GM12878 (cell line): ENCODE measurements at regions not wholly inside any gene's neighbourhood (a gene's known extent, or its start where the extent isn't known, plus 50 kb on each side); places are given as distances from the start of the nearest gene placed in this dataset.

Source experiments
- ATAC-seq: fragments of 200-7000 bp; cut with Tn5 transposase; 3 replicates; pipeline ENCODE4 v1.9.1; 2020; ENCODE audit warnings: mild to moderate bottlenecking, moderate library complexity
- BruUV-seq: library from RNA; stranded (reverse); fragments of 400-500 nt; replicated peaks from 2 replicates; lab custom pipeline; 2021; lab: Mats Ljungman, UMichigan
- CTCF ChIA-PET: fragments of 300-600 bp; sonication (Branson Sonifier 250); formaldehyde crosslinking; extraction: SDS; loops from one replicate; lab custom pipeline; 2021; ENCODE audit warnings: inconsistent platforms; lab: Yijun Ruan, JAX
- POLR2A ChIA-PET: fragments of 350-600 bp; formaldehyde crosslinking; extraction: SDS; loops from one replicate; lab custom pipeline; 2021; ENCODE audit warnings: inconsistent platforms; lab: Charles Lee
- RAD21 ChIA-PET: fragments of 300-600 bp; sonication (Branson Sonifier 250); formaldehyde crosslinking; loops from one replicate; lab custom pipeline; 2023; ENCODE audit warnings: antibody characterized with exemption; ENCODE audit not compliant: unreplicated experiment; lab: Charles Lee
- SMC1A ChIA-PET: fragments of 300-600 bp; sonication (Branson Sonifier 250); formaldehyde crosslinking; loops from one replicate; lab custom pipeline; 2023; ENCODE audit not compliant: unreplicated experiment, uncharacterized antibody; lab: Charles Lee
- DNase-seq: peaks from one replicate; pipeline ENCODE4 v3.0.0-alpha.2; 2011; ENCODE audit warnings: low read depth, low spot score
- FAIRE-seq: peaks from 3 replicates; lab custom pipeline; 2011; peaks lifted over from hg19 to GRCh38; lab: Jason Lieb, UNC
- H2AFZ ChIP-seq: 2 replicates; pipeline ENCODE4 v1.6.0; 2011; ENCODE audit warnings: low read depth, low read length, control low read depth; ENCODE audit not compliant: control insufficient read depth
- H3K27ac ChIP-seq: 2 replicates; pipeline ENCODE4 v1.5.1; 2011; ENCODE audit warnings: control low read depth; ENCODE audit not compliant: control insufficient read depth, insufficient read depth
- H3K27me3 ChIP-seq, 2 experiments: replicated peaks in 1 of 2; 2 replicates each; pipeline versions ENCODE4 v1.6.0 to v1.6.1; 2011; ENCODE audit warnings: low read length in 1 of 2; ENCODE audit not compliant: control insufficient read depth in 2 of 2, insufficient read depth in 2 of 2
- H3K36me3 ChIP-seq, 2 experiments: 2 replicates each; pipeline ENCODE4 v1.5.1; 2011; ENCODE audit warnings: low read length in 1 of 2; ENCODE audit not compliant: control insufficient read depth in 2 of 2, insufficient read depth in 2 of 2
- H3K4me1 ChIP-seq: 2 replicates; pipeline ENCODE4 v1.6.1; 2011; ENCODE audit warnings: mild to moderate bottlenecking, low read length, moderate library complexity, mixed read lengths; ENCODE audit not compliant: control insufficient read depth, insufficient read depth
- H3K4me2 ChIP-seq: 2 replicates; pipeline ENCODE4 v1.6.0; 2011; ENCODE audit warnings: control low read depth; ENCODE audit not compliant: control insufficient read depth, insufficient read depth
- H3K4me3 ChIP-seq: fragments of 200-600 bp; sonication (generic); 2 replicates; pipeline ENCODE4 v1.5.1; 2016
- H3K79me2 ChIP-seq: 2 replicates; pipeline ENCODE4 v1.6.0; 2011; ENCODE audit warnings: low read length; ENCODE audit not compliant: control insufficient read depth, insufficient read depth
- H3K9ac ChIP-seq: 2 replicates; pipeline ENCODE4 v1.8.0; 2011; ENCODE audit warnings: low read length, control low read depth, mixed read lengths; ENCODE audit not compliant: control insufficient read depth, insufficient read depth
- H3K9me3 ChIP-seq: replicated peaks from 3 replicates; pipeline ENCODE4 v1.5.1; 2011; ENCODE audit warnings: mild to moderate bottlenecking, low read length; ENCODE audit not compliant: control insufficient read depth, insufficient read depth
- H4K20me1 ChIP-seq: 2 replicates; pipeline ENCODE4 v1.6.0; 2011; ENCODE audit not compliant: control insufficient read depth, insufficient read depth
- CREM ChIP-seq: IDR thresholded peaks from 2 replicates; pipeline ENCODE4 v1.6.1; 2014; ENCODE audit warnings: antibody characterized with exemption, low read depth
- KAT2A ChIP-seq: conservative IDR thresholded peaks from 2 replicates; pipeline ENCODE4 v1.6.1; 2011; ENCODE audit warnings: low read depth, low read length; ENCODE audit not compliant: control insufficient read depth
- MEF2B ChIP-seq: fragments of 450-650 bp; IDR thresholded peaks from 2 replicates; pipeline ENCODE4 v1.6.1; 2018; ENCODE audit warnings: mild to moderate bottlenecking, moderate library complexity; ENCODE audit not compliant: partially characterized antibody, poor library complexity, severe bottlenecking
- NFYB ChIP-seq: IDR thresholded peaks from 2 replicates; pipeline ENCODE4 v1.6.1; 2011; ENCODE audit warnings: low read depth, mild to moderate bottlenecking, low read length, improper control_type of control experiment, moderate library complexity; ENCODE audit not compliant: insufficient read depth
- NR2C2 ChIP-seq: IDR thresholded peaks from 2 replicates; pipeline ENCODE4 v1.6.1; 2011; ENCODE audit warnings: borderline replicate concordance, low read depth; ENCODE audit not compliant: control insufficient read depth, insufficient read length
- NRF1 ChIP-seq: conservative IDR thresholded peaks from 2 replicates; pipeline ENCODE4 v1.6.1; 2011; ENCODE audit warnings: mild to moderate bottlenecking, low read depth, low read length, improper control_type of control experiment
- POU2F2 ChIP-seq: IDR thresholded peaks from 3 replicates; pipeline ENCODE4 v1.6.1; 2011; ENCODE audit warnings: low read depth, mild to moderate bottlenecking, low read length, borderline replicate concordance
- SRF ChIP-seq, 2 experiments: IDR thresholded peaks; 2 replicates each; pipeline ENCODE4 v1.6.1; 2011; ENCODE audit warnings: low read depth in 2 of 2, low read length in 2 of 2, mild to moderate bottlenecking in 1 of 2, moderate library complexity in 1 of 2
- STAT1 ChIP-seq: fragments of 450-650 bp; conservative IDR thresholded peaks from 2 replicates; pipeline ENCODE4 v1.6.1; 2014; ENCODE audit warnings: antibody characterized with exemption, mild to moderate bottlenecking
- YY1 ChIP-seq: IDR thresholded peaks from 2 replicates; pipeline ENCODE4 v1.6.1; 2011; ENCODE audit warnings: low read depth, mild to moderate bottlenecking, low read length
- ZBED1 ChIP-seq: IDR thresholded peaks from 2 replicates; pipeline ENCODE4 v1.6.1; 2016; ENCODE audit warnings: borderline replicate concordance
- WGBS: methylation state at CpG from one replicate; pipeline ENCODE4 v1.1.6; 2016; ENCODE audit warnings: low lambda C conversion rate; ENCODE audit not compliant: insufficient replicate concordance, insufficient coverage; ENCODE audit errors: missing lambda C conversion rate; 5-methylcytosine and 5-hydroxymethylcytosine counted together
- in situ Hi-C: fragments of 300-500 bp; cut with MboI; formaldehyde crosslinking; loops from 9 replicates; pipeline ENCODE4 v1.14.3; 2018; ENCODE audit warnings: mixed read lengths
- intact Hi-C: fragments of 100-400 bp; cut with micrococcal nuclease; formaldehyde crosslinking; loops from one replicate; pipeline ENCODE4 v1.14.2; 2022; ENCODE audit not compliant: unreplicated experiment
- TF ChIP-seq, protein P1 (sequence below): fragments of 450-650 bp; conservative IDR thresholded peaks from 2 replicates; pipeline ENCODE4 v1.6.1; 2017; ENCODE audit warnings: mild to moderate bottlenecking, moderate library complexity
- TF ChIP-seq, protein P2 (sequence below): fragments of 450-650 bp; IDR thresholded peaks from 2 replicates; pipeline ENCODE4 v1.6.1; 2017; ENCODE audit warnings: borderline replicate concordance

DNA sequence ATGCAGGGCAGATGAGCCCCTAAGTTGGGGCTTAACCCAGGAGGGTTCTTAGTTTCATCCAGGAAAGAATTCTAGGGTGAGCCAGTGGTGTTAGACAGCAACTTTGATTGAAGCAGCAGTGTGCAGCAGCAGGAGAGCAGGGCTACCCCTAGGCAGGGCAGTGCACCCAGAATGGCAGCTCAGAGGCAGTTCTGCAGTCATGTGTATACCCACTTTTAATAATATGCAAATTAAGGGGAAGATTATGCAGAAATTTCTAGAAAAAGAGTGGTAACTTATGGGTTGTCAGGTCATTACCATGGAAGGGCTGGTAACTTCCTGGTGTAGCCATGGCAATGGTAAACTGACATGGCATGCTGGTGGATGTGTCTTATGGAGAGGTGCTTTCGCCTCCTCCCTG, 297.5 kb downstream of the PCNX1 start:
- no peak for ATAC-seq
- BruUV-seq: no TSS peak
- intact Hi-C loops: no loop called here
- in situ Hi-C loops: no loop called here
- Histone ChIP-seq H3K9ac (no peak overlapping the region), H3K27ac (no peak overlapping the region), H3K4me2 (no peak overlapping the region), H2AFZ (no peak overlapping the region), H3K79me2 (no peaks in the 10 kb centered on the region), H3K27me3 (no peaks in the 10 kb centered on the region), H4K20me1 (no peaks in the 10 kb centered on the region), H3K36me3 (no peaks in the 10 kb centered on the region), H3K4me3 (no peak overlapping the region), H3K9me3 (no peaks in the 10 kb centered on the region; the same call in 1 of the 3 replicates), H3K4me1 (no peaks in the 10 kb centered on the region)
- SMC1A ChIA-PET: no interaction called here
- RAD21 ChIA-PET: no interaction called here
- WGBS: 75% methylated on average over 1 of the region's 1 CpG
- CTCF ChIA-PET: no interaction called here
- no peak for TF ChIP-seq ZBED1
- no peak for TF ChIP-seq MEF2B
- TF ChIP-seq, protein P1, sequence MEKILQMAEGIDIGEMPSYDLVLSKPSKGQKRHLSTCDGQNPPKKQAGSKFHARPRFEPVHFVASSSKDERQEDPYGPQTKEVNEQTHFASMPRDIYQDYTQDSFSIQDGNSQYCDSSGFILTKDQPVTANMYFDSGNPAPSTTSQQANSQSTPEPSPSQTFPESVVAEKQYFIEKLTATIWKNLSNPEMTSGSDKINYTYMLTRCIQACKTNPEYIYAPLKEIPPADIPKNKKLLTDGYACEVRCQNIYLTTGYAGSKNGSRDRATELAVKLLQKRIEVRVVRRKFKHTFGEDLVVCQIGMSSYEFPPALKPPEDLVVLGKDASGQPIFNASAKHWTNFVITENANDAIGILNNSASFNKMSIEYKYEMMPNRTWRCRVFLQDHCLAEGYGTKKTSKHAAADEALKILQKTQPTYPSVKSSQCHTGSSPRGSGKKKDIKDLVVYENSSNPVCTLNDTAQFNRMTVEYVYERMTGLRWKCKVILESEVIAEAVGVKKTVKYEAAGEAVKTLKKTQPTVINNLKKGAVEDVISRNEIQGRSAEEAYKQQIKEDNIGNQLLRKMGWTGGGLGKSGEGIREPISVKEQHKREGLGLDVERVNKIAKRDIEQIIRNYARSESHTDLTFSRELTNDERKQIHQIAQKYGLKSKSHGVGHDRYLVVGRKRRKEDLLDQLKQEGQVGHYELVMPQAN: no peak
- no peak for TF ChIP-seq KAT2A
- TF ChIP-seq YY1: no peak
- no peak for DNase-seq
- POLR2A ChIA-PET: no interaction called here
- no peak for FAIRE-seq

DNA sequence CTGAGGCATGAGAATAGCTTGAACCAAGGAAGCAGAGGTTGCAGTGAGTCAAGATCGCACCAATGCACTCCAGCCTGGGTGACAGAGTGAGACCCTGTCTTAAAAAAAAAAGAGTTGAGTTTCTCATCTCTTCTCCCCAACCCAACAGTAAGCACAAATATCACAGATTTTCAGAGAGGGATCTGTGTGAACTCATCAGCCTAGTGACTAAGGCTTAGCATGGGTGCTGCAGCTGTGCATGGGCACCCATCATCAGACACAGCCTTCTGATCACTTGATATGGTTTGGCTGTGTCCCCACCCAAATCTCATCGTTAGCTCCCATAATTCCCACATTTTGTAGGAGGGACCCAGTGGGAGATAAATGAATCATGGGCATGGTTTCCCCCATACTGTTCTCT, 298.9 kb downstream of the PCNX1 start:
- no peak overlapping the region for H3K9ac ChIP-seq
- BruUV-seq: no TSS peak
- CTCF ChIA-PET: interaction anchor here (0.8 kb wide), 1 partner anchor 26 kb away, joined by 3 read pairs; no protein-coding TSS in a partner anchor
- SMC1A ChIA-PET: interaction anchor here (0.9 kb wide), 1 partner anchor 64 kb away, joined by 3 read pairs; no protein-coding TSS in a partner anchor
- intact Hi-C loops (no loop called here), in situ Hi-C loops (no loop called here)
- H3K4me1 ChIP-seq: no peaks in the 10 kb centered on the region
- DNase-seq (no peak), ATAC-seq (no peak), FAIRE-seq (no peak)
- no peak overlapping the region for H3K27ac ChIP-seq
- no peaks in the 10 kb centered on the region for H4K20me1 ChIP-seq
- no peaks in the 10 kb centered on the region for H3K27me3 ChIP-seq
- RAD21 ChIA-PET: no interaction called here
- no peak overlapping the region for H3K4me2 ChIP-seq
- 86% methylated on average over 2 of the region's 2 CpGs for WGBS
- no peak overlapping the region for H3K4me3 ChIP-seq
- no peak overlapping the region for H2AFZ ChIP-seq
- no peaks in the 10 kb centered on the region for H3K36me3 ChIP-seq
- POLR2A ChIA-PET: no interaction called here
- H3K9me3 ChIP-seq: no peaks in the 10 kb centered on the region; the same call in 1 of the 3 replicates
- H3K79me2 ChIP-seq: no peaks in the 10 kb centered on the region
- TF ChIP-seq CREM (no peak), NR2C2 (no peak), NRF1 (no peak), NFYB (no peak), STAT1 (no peak), SRF (IDR thresholded peaks at IDR 0.05; ENCODE audit: low read depth in 2 of 2, low read length in 2 of 2) (no peak), POU2F2 (no peak)
- TF ChIP-seq, protein P2, sequence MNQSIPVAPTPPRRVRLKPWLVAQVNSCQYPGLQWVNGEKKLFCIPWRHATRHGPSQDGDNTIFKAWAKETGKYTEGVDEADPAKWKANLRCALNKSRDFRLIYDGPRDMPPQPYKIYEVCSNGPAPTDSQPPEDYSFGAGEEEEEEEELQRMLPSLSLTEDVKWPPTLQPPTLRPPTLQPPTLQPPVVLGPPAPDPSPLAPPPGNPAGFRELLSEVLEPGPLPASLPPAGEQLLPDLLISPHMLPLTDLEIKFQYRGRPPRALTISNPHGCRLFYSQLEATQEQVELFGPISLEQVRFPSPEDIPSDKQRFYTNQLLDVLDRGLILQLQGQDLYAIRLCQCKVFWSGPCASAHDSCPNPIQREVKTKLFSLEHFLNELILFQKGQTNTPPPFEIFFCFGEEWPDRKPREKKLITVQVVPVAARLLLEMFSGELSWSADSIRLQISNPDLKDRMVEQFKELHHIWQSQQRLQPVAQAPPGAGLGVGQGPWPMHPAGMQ: no peak
